ENCODE measurements at regions not wholly inside any gene's neighbourhood (a gene's known extent, or its start where the extent isn't known, plus 50 kb on each side); places are given as distances from the start of the nearest gene placed in this dataset.

DNA sequence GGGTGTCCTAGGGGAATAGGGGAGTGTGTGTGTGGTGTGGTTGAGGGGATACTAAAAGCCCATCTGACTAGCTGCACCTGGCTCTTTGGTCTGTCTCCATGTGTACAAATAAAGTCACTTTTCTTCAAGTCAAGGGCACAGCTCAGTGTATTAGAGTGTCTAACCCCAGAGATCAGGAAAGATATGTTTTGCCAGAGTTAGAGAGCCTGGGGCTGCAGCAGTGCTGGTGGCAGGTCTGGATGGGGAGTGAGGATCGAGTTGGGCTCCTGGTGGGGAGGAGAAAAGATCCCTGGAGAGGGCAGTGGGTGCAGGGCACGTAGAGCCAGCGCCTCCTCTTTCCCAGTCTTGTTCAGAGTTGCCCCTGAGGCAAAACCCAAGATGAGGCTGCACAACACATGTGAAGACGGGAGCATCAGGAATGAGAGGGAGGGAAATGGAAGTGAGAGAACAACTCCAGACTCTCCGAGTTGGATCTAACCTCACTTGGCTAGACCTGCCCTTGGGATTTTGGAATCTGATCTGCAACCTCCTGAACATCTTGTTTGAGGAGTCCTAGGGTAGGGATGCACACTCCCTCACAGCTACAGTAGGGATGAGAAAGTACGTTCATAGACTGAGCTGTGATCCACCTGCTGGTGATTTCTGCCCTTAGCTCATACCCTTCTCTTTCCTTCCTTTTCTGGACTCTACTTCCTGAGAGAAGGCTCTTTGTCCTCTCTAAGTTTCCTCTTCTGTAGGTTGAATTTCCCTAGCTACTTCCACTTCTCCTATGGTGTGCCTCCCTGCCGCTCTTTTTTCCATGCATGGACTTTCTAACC, 309.9 kb downstream of the ZSWIM6 start:
- H3K79me2 ChIP-seq (ENCODE audit: control insufficient read depth, low read length) = no peaks in the 10 kb centered on the region

GRCh38 chr5:61647672-61648071, 315.6 kb downstream of the ZSWIM6 start:
- TF ChIP-seq EZH2phosphoT487 (IDR thresholded peaks at IDR 0.05; ENCODE audit: borderline replicate concordance, low read length) = no peak
- TF ChIP-seq, protein P1, sequence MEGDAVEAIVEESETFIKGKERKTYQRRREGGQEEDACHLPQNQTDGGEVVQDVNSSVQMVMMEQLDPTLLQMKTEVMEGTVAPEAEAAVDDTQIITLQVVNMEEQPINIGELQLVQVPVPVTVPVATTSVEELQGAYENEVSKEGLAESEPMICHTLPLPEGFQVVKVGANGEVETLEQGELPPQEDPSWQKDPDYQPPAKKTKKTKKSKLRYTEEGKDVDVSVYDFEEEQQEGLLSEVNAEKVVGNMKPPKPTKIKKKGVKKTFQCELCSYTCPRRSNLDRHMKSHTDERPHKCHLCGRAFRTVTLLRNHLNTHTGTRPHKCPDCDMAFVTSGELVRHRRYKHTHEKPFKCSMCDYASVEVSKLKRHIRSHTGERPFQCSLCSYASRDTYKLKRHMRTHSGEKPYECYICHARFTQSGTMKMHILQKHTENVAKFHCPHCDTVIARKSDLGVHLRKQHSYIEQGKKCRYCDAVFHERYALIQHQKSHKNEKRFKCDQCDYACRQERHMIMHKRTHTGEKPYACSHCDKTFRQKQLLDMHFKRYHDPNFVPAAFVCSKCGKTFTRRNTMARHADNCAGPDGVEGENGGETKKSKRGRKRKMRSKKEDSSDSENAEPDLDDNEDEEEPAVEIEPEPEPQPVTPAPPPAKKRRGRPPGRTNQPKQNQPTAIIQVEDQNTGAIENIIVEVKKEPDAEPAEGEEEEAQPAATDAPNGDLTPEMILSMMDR (IDR thresholded peaks at IDR 0.05; ENCODE audit: low read depth, low read length, poor library complexity, severe bottlenecking) = no peak
- H3K4me3 ChIP-seq (ENCODE audit: low read length) = no peak overlapping the region
- no peaks in the 10 kb centered on the region for H3K9me3 ChIP-seq (ENCODE audit: control insufficient read depth, insufficient read depth, low read length)
- H3K27me3 ChIP-seq (ENCODE audit: control insufficient read depth, low read length) = no peaks in the 10 kb centered on the region
- no peaks in the 10 kb centered on the region for H3K36me3 ChIP-seq (ENCODE audit: control insufficient read depth, low read length)
- no peaks in the 10 kb centered on the region for H3K9me2 ChIP-seq (replicated peaks; ENCODE audit: control insufficient read depth, low read length)
- no peak overlapping the region for H3K4me2 ChIP-seq (ENCODE audit: low read length)
- H3F3A ChIP-seq (ENCODE audit: control insufficient read depth, insufficient read depth) = no peaks in the 10 kb centered on the region
- no peaks in the 10 kb centered on the region for H3K79me2 ChIP-seq (ENCODE audit: control insufficient read depth, low read length)
- no peak overlapping the region for H3K27ac ChIP-seq (ENCODE audit: low read depth, low read length)
- no peaks in the 10 kb centered on the region for H4K20me1 ChIP-seq (ENCODE audit: control insufficient read depth, insufficient read depth, low read depth, low read length)
- H3K4me1 ChIP-seq (ENCODE audit: control insufficient read depth, low read length) = no peaks in the 10 kb centered on the region

More for the DNA sequence above, 309.9 kb downstream of the ZSWIM6 start:
- Histone ChIP-seq H3K4me1 (ENCODE audit: control insufficient read depth, low read length) (no peaks in the 10 kb centered on the region), H4K20me1 (ENCODE audit: control insufficient read depth, insufficient read depth, low read depth, low read length) (no peaks in the 10 kb centered on the region), H3F3A (ENCODE audit: control insufficient read depth, insufficient read depth) (no peaks in the 10 kb centered on the region), H3K36me3 (ENCODE audit: control insufficient read depth, low read length) (no peaks in the 10 kb centered on the region), H3K9me2 (replicated peaks; ENCODE audit: control insufficient read depth, low read length) (no peaks in the 10 kb centered on the region), H3K27me3 (ENCODE audit: control insufficient read depth, low read length) (no peaks in the 10 kb centered on the region), H3K27ac (ENCODE audit: low read depth, low read length) (no peak overlapping the region), H3K4me2 (ENCODE audit: low read length) (no peak overlapping the region), H3K9me3 (ENCODE audit: control insufficient read depth, insufficient read depth, low read length) (no peaks in the 10 kb centered on the region), H3K4me3 (ENCODE audit: low read length) (no peak overlapping the region)
- TF ChIP-seq, protein P1 (IDR thresholded peaks at IDR 0.05; ENCODE audit: low read depth, low read length, poor library complexity, severe bottlenecking) = no peak
- no peak for TF ChIP-seq EZH2phosphoT487 (IDR thresholded peaks at IDR 0.05; ENCODE audit: borderline replicate concordance, low read length)

- Histone ChIP-seq H3K36me3 (ENCODE audit: control insufficient read depth, low read length) (no peaks in the 10 kb centered on the region), H3K4me3 (ENCODE audit: low read length) (no peak overlapping the region), H3K4me1 (ENCODE audit: control insufficient read depth, low read length) (no peaks in the 10 kb centered on the region), H3K79me2 (ENCODE audit: control insufficient read depth, low read length) (no peaks in the 10 kb centered on the region), H3K27ac (ENCODE audit: low read depth, low read length) (no peak overlapping the region), H3K9me3 (ENCODE audit: control insufficient read depth, insufficient read depth, low read length) (no peaks in the 10 kb centered on the region), H3F3A (ENCODE audit: control insufficient read depth, insufficient read depth) (no peaks in the 10 kb centered on the region), H3K4me2 (ENCODE audit: low read length) (no peak overlapping the region), H3K27me3 (ENCODE audit: control insufficient read depth, low read length) (no peaks in the 10 kb centered on the region), H3K9me2 (replicated peaks; ENCODE audit: control insufficient read depth, low read length) (no peaks in the 10 kb centered on the region), H4K20me1 (ENCODE audit: control insufficient read depth, insufficient read depth, low read depth, low read length) (no peaks in the 10 kb centered on the region)
- no peak for TF ChIP-seq EZH2phosphoT487 (IDR thresholded peaks at IDR 0.05; ENCODE audit: borderline replicate concordance, low read length)
- TF ChIP-seq, protein P1 (IDR thresholded peaks at IDR 0.05; ENCODE audit: low read depth, low read length, poor library complexity, severe bottlenecking) = no peak
These were observed 317.2 kb downstream of the ZSWIM6 start for GRCh38 chr5:61649231-61649630.

All from DOHH2 (cell line).